Liver (tissue), 8 donors: ENCODE measurements at regions not wholly inside any gene's neighbourhood (a gene's known extent, or its start where the extent isn't known, plus 50 kb on each side); places are given as distances from the start of the nearest gene placed in this dataset.

Source experiments
- DNase-seq: peaks from one replicate; pipeline ENCODE4 v3.0.0-alpha.2; 2017; ENCODE audit warnings: low spot score
- H3K27ac ChIP-seq, 2 donors: one replicate each; pipeline ENCODE4 v1.7.0; 2013; ENCODE audit warnings: inconsistent platforms in 2 of 2, low read length in 2 of 2, control low read depth in 1 of 2, low read depth in 1 of 2, mild to moderate bottlenecking in 1 of 2
- H3K27me3 ChIP-seq, 4 donors: one replicate each; pipeline versions ENCODE4 v1.6.1 to v1.7.0; 2013; ENCODE audit warnings: low read length in 3 of 4, inconsistent platforms in 1 of 4, mild to moderate bottlenecking in 1 of 4, moderate library complexity in 1 of 4; ENCODE audit not compliant: control insufficient read depth in 4 of 4, insufficient read depth in 4 of 4
- H3K36me3 ChIP-seq, 4 donors: one replicate each; pipeline versions ENCODE4 v1.6.1 to v1.7.0; 2013; ENCODE audit warnings: low read length in 3 of 4, mild to moderate bottlenecking in 3 of 4, low read depth in 1 of 4, moderate library complexity in 1 of 4; ENCODE audit not compliant: control insufficient read depth in 4 of 4, insufficient read depth in 3 of 4
- H3K4me1 ChIP-seq, 4 donors: one replicate each; pipeline versions ENCODE4 v1.6.1 to v1.7.0; 2013; ENCODE audit warnings: low read length in 3 of 4, mild to moderate bottlenecking in 3 of 4, moderate library complexity in 1 of 4; ENCODE audit not compliant: control insufficient read depth in 4 of 4, insufficient read depth in 4 of 4
- H3K4me3 ChIP-seq, 3 donors: one replicate each; pipeline versions ENCODE4 v1.6.1 to v1.7.0; 2013; ENCODE audit warnings: low read length in 3 of 3, control low read depth in 1 of 3, low read depth in 1 of 3, mild to moderate bottlenecking in 1 of 3
- H3K9ac ChIP-seq, 2 donors: one replicate each; pipeline ENCODE4 v1.7.0; 2013; ENCODE audit warnings: low read length in 2 of 2, mild to moderate bottlenecking in 2 of 2, moderate library complexity in 2 of 2, control low read depth in 1 of 2, low read depth in 1 of 2
- H3K9me3 ChIP-seq, 4 donors: one replicate each; pipeline versions ENCODE4 v1.6.1 to v1.7.0; 2013; ENCODE audit warnings: low read length in 3 of 4; ENCODE audit not compliant: control insufficient read depth in 4 of 4
- ATF3 ChIP-seq: IDR thresholded peaks from 2 replicates; pipeline ENCODE4 v1.6.1; 2016; ENCODE audit warnings: antibody characterized with exemption
- CTCF ChIP-seq: fragments of 150-350 bp; IDR thresholded peaks from 2 replicates; pipeline ENCODE4 v1.5.1; 2017; ENCODE audit warnings: improper control_type of control experiment, low read depth, low read length; ENCODE audit not compliant: missing input control
- EGR1 ChIP-seq, 2 donors: IDR thresholded peaks; 2 replicates each; pipeline ENCODE4 v1.6.1; 2016 to 2018; ENCODE audit warnings: antibody characterized with exemption in 2 of 2, low read depth in 2 of 2
- FOXA1 ChIP-seq: IDR thresholded peaks from 2 replicates; pipeline ENCODE4 v1.6.1; 2016; ENCODE audit warnings: antibody characterized with exemption
- FOXA2 ChIP-seq: IDR thresholded peaks from 2 replicates; pipeline ENCODE4 v1.6.1; 2016; ENCODE audit warnings: antibody characterized with exemption
- GABPA ChIP-seq, 2 donors: IDR thresholded peaks in 1 of 2; conservative IDR thresholded peaks in 1 of 2; 2 replicates each; pipeline ENCODE4 v1.6.1; 2016; ENCODE audit warnings: antibody characterized with exemption in 2 of 2, mild to moderate bottlenecking in 1 of 2, moderate library complexity in 1 of 2
- HNF4A ChIP-seq, 2 donors: conservative IDR thresholded peaks; 2 replicates each; pipeline ENCODE4 v1.6.1; 2016; ENCODE audit warnings: antibody characterized with exemption in 2 of 2, mild to moderate bottlenecking in 2 of 2
- HNF4G ChIP-seq: IDR thresholded peaks from 2 replicates; pipeline ENCODE4 v1.6.1; 2016; ENCODE audit warnings: antibody characterized with exemption
- JUND ChIP-seq, 2 donors: IDR thresholded peaks; 2 replicates each; pipeline ENCODE4 v1.6.1; 2016; ENCODE audit warnings: antibody characterized with exemption in 2 of 2
- MAX ChIP-seq: IDR thresholded peaks from 2 replicates; pipeline ENCODE4 v1.6.1; 2016; ENCODE audit warnings: antibody characterized with exemption
- NR2F2 ChIP-seq: IDR thresholded peaks from 2 replicates; pipeline ENCODE4 v1.6.1; 2016; ENCODE audit warnings: antibody characterized with exemption
- RAD21 ChIP-seq, 2 donors: IDR thresholded peaks; 2 replicates each; pipeline ENCODE4 v1.6.1; 2016; ENCODE audit warnings: antibody characterized with exemption in 2 of 2, mild to moderate bottlenecking in 2 of 2
- REST ChIP-seq: IDR thresholded peaks from 2 replicates; pipeline ENCODE4 v1.6.1; 2016; ENCODE audit warnings: antibody characterized with exemption, mild to moderate bottlenecking
- RXRA ChIP-seq, 2 donors: IDR thresholded peaks; 2 replicates each; pipeline ENCODE4 v1.6.1; 2017 to 2018; ENCODE audit warnings: antibody characterized with exemption in 2 of 2, mild to moderate bottlenecking in 1 of 2
- SP1 ChIP-seq: IDR thresholded peaks from 2 replicates; pipeline ENCODE4 v1.6.1; 2018; ENCODE audit warnings: antibody characterized with exemption, mild to moderate bottlenecking
- TAF1 ChIP-seq: conservative IDR thresholded peaks from 2 replicates; pipeline ENCODE4 v1.6.1; 2016; ENCODE audit warnings: antibody characterized with exemption, mild to moderate bottlenecking
- YY1 ChIP-seq: IDR thresholded peaks from 2 replicates; pipeline ENCODE4 v1.6.1; 2016; ENCODE audit warnings: antibody characterized with exemption, mild to moderate bottlenecking
- ZBTB33 ChIP-seq: IDR thresholded peaks from 2 replicates; pipeline ENCODE4 v1.6.1; 2016; ENCODE audit warnings: antibody characterized with exemption
- WGBS: extraction: QIAGEN DNeasy Blood & Tissue Kit; methylation state at CpG from one replicate; pipeline ENCODE4 v1.1.7; 2013; 5-methylcytosine and 5-hydroxymethylcytosine counted together
- donor health status: healthy.
- donor health status: healthy.
- donor health status: healthy.
- donor health status: healthy.
- donor health status: healthy.

- Histone ChIP-seq H3K9me3 (no peaks in the 10 kb centered on the region), H3K4me3 (peak overlapping the region; percentile 37 to 48 (median 46)), H3K4me1 (peaks cover 0 to 10% (median 6%) of the 10 kb centered on the region in 4 donors), H3K9ac (peak overlapping the region in 1 of 2 donors; percentile 39), H3K36me3 (no peaks in the 10 kb centered on the region), H3K27ac (peak overlapping the region; percentile 35 to 42), H3K27me3 (no peaks in the 10 kb centered on the region)
- peak; percentile 91 for DNase-seq
- TF ChIP-seq ATF3 (no peak), MAX (peak; percentile 59), FOXA2 (no peak), SP1 (peak; percentile 50), RXRA (IDR thresholded peaks at IDR 0.05) (peak; percentile 49 to 55), EGR1 (IDR thresholded peaks at IDR 0.05; ENCODE audit: low read depth in 2 of 2) (no peak), RAD21 (IDR thresholded peaks at IDR 0.05) (peak; percentile 97 to 99), CTCF (peak; percentile 99), JUND (IDR thresholded peaks at IDR 0.05) (peak in 1 of 2 donors; percentile 8), YY1 (peak; percentile 70), ZBTB33 (no peak), FOXA1 (peak; percentile 22), GABPA (IDR thresholded peaks at IDR 0.05 in 1 of 2, conservative IDR thresholded peaks at IDR 0.05 in 1 of 2) (no peak), REST (peak; percentile 11), TAF1 (no peak), HNF4G (no peak), NR2F2 (peak; percentile 73), HNF4A (conservative IDR thresholded peaks at IDR 0.05) (peak in 1 of 2 donors; percentile 22)
- WGBS: 10% methylated on average over 41 of the region's 41 CpGs
Measured at GRCh38 chr11:15650105-15650938, 535.6 kb downstream of the INSC start.
